ENCODE measurements at regions not wholly inside any gene's neighbourhood (a gene's known extent, or its start where the extent isn't known, plus 50 kb on each side); places are given as distances from the start of the nearest gene placed in this dataset.

DNA sequence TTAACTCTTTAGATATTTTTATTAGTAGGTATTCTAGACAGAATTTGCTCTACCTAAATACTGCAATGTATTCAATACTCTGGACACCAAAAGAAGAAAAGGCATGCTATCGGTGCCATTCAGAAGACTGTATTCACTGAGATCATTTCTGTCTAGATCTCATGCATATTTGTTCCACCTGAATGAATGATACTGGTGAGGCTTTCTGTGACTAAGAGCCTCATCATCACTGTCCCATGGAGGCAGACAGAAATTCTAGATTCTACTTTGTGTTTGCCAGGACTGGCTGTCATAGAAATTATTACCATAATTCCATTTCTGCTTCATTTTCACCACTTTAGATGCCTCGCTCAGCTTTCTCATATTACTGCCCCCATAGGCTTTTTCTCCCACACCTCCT is 340.7 kb downstream of the MBD2 start:
- H3K4me3 ChIP-seq (ENCODE audit: low read depth, low read length): no peak overlapping the region
- POLR2A ChIA-PET: no interaction called here
- DNase-seq (ENCODE audit: low read depth, low spot score): no peak
- CTCF ChIA-PET: no interaction called here
- TF ChIP-seq, protein P1, sequence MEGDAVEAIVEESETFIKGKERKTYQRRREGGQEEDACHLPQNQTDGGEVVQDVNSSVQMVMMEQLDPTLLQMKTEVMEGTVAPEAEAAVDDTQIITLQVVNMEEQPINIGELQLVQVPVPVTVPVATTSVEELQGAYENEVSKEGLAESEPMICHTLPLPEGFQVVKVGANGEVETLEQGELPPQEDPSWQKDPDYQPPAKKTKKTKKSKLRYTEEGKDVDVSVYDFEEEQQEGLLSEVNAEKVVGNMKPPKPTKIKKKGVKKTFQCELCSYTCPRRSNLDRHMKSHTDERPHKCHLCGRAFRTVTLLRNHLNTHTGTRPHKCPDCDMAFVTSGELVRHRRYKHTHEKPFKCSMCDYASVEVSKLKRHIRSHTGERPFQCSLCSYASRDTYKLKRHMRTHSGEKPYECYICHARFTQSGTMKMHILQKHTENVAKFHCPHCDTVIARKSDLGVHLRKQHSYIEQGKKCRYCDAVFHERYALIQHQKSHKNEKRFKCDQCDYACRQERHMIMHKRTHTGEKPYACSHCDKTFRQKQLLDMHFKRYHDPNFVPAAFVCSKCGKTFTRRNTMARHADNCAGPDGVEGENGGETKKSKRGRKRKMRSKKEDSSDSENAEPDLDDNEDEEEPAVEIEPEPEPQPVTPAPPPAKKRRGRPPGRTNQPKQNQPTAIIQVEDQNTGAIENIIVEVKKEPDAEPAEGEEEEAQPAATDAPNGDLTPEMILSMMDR (IDR thresholded peaks at IDR 0.05; ENCODE audit: insufficient read depth, low read length, missing control alignments): no peak

DNA sequence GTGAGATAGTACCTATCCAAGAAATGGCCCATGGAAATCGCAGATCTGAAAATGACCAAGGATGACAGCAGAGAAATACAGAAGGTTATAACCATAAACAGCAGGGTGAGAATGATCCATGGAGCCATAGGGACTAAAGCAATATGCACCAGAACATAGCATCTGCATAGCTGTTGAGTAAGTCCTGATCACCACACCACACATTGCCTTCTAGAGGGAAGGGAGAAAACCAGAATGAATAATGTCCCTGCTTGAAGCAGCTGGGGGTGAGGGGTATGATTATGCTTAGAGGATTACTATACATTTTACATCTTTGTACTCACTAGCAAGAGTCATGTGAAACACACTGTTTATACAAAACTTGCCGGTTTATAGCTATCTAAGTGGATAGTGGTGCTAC is 350.4 kb downstream of the MBD2 start:
- TF ChIP-seq, protein P1 (IDR thresholded peaks at IDR 0.05; ENCODE audit: insufficient read depth, low read length, missing control alignments): no peak

DNA sequence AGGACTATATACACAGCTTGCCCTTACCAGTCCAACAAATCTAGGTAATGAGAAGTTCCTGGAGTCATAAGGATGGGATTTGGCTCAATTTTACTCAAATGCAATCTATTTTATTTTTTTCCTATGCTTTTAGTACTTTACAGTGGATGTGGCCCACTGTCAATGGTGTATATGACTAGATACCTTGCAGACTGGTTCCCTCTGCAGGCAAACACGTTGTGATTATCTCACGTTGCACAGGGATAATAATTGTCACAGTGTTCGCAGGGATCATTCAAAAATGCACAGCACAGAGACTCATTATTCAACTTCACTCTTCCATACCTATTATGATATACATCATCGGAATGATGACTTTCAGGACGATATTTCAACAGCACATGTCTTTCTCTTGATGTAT is 359.7 kb downstream of the MBD2 start:
- no peak for DNase-seq (ENCODE audit: low read depth, low spot score)
- no peak overlapping the region for H3K4me3 ChIP-seq (ENCODE audit: low read depth, low read length)
- ChIA-PET POLR2A (no interaction called here), CTCF (interaction anchor here (0.8 to 1.6 kb wide), 2 partner anchors 161 to 165 kb away, joined by 3 to 10 read pairs; no protein-coding TSS in a partner anchor)
- TF ChIP-seq, protein P1 (IDR thresholded peaks at IDR 0.05; ENCODE audit: insufficient read depth, low read length, missing control alignments): no peak

More for the DNA sequence above, 350.4 kb downstream of the MBD2 start:
- H3K4me3 ChIP-seq (ENCODE audit: low read depth, low read length): no peak overlapping the region
- POLR2A ChIA-PET: no interaction called here
- no peak for DNase-seq (ENCODE audit: low read depth, low spot score)
- CTCF ChIA-PET: no interaction called here

DNA sequence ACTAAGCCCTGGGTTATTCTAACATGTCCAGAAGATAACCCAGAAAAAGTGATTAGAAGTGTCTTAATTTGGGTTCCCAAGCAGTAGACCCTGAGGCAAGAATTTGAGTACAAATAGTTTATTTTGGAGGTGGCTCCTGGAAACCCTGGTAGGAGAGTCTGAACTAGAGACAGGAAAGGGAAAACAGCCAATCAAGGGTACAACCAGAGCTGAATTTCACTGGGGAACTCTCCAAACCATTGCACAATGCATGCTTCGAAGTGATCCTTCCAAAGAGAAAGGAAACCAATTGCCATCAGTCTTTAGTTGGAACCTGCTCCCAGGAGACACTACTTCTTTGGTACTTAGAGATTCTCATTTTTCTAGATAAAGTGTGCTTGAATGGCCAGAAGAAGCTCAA is 361.5 kb downstream of the MBD2 start:
- H3K4me3 ChIP-seq (ENCODE audit: low read depth, low read length): no peak overlapping the region
- DNase-seq (ENCODE audit: low read depth, low spot score): no peak
- ChIA-PET CTCF (no interaction called here), POLR2A (no interaction called here)
- TF ChIP-seq, protein P1 (IDR thresholded peaks at IDR 0.05; ENCODE audit: insufficient read depth, low read length, missing control alignments): no peak

DNA sequence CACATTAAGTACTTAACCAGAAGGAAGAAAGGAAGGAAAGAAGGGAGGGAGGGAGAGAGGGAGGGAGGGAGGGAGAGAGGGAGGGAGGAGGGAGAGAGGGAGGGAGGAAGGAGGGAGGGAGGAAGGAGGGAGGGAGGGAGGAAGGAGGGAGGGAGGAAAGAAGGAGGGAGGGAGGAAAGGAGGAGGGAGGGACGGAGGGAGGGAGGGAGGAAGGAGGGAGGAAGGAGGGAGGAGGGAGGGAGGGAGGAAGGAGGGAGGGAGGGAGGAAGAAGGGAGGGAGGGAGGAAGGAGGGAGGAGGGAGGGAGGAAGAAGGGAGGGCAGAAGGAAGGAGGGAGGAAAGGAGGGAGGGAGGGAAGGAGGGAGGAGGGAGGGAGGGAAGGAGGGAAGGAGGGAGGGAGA is 363.3 kb downstream of the MBD2 start:
- DNase-seq (ENCODE audit: low read depth, low spot score): no peak
- POLR2A ChIA-PET: no interaction called here
- TF ChIP-seq, protein P1 (IDR thresholded peaks at IDR 0.05; ENCODE audit: insufficient read depth, low read length, missing control alignments): no peak
- CTCF ChIA-PET: no interaction called here
- H3K4me3 ChIP-seq (ENCODE audit: low read depth, low read length): no peak overlapping the region

DNA sequence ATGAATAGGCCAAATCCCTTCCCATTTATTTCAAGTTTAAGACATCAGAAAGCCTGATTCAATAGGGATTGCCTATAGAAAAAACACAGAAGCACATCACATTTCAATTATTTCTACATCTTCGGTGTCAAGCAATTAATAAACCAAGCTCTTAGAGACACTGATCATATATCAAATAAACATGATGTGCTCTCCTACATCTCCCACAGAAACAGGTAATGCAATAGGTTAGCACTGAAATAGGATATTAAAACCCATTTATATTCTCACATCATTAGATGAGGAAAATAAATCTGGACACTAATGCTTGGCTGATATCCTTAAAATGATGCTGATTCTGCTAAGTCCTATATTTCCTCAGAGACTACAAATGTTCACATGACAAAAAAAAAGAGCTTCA is 364.7 kb downstream of the MBD2 start:
- TF ChIP-seq, protein P1 (IDR thresholded peaks at IDR 0.05; ENCODE audit: insufficient read depth, low read length, missing control alignments): no peak
- POLR2A ChIA-PET: no interaction called here

More for the DNA sequence above, 364.7 kb downstream of the MBD2 start:
- CTCF ChIA-PET: no interaction called here
- no peak overlapping the region for H3K4me3 ChIP-seq (ENCODE audit: low read depth, low read length)
- DNase-seq (ENCODE audit: low read depth, low spot score): no peak

Data from AG04449 (cell line).